ENCODE measurements at regions not wholly inside any gene's neighbourhood (a gene's known extent, or its start where the extent isn't known, plus 50 kb on each side); places are given as distances from the start of the nearest gene placed in this dataset.

- no peak for TF ChIP-seq EP300 (IDR thresholded peaks at IDR 0.05; ENCODE audit: borderline replicate concordance)
- no peak for TF ChIP-seq TAF1 (IDR thresholded peaks at IDR 0.05; ENCODE audit: low read depth)
- TF ChIP-seq REST (IDR thresholded peaks at IDR 0.05; ENCODE audit: low read depth) = no peak
- TF ChIP-seq MAX (IDR thresholded peaks at IDR 0.05) = no peak
- TF ChIP-seq TEAD4 (IDR thresholded peaks at IDR 0.05) = no peak
- TF ChIP-seq RAD21 (IDR thresholded peaks at IDR 0.05; ENCODE audit: low read depth) = no peak
- no peak for TF ChIP-seq TCF12 (IDR thresholded peaks at IDR 0.05; ENCODE audit: low read depth)
- no peak for TF ChIP-seq ZBTB7A (IDR thresholded peaks at IDR 0.05; ENCODE audit: low read depth)
- TF ChIP-seq YY1 (IDR thresholded peaks at IDR 0.05; ENCODE audit: low read depth) = no peak
- no peak for TF ChIP-seq CEBPB (IDR thresholded peaks at IDR 0.05)
These were observed 269.0 kb upstream of the SLC10A2 start for GRCh38 chr13:103335241-103335640.
